ENCODE measurements at regions not wholly inside any gene's neighbourhood (a gene's known extent, or its start where the extent isn't known, plus 50 kb on each side); places are given as distances from the start of the nearest gene placed in this dataset.

- 95% methylated on average over 2 of the region's 2 CpGs for WGBS
- intact Hi-C loops (cut with DNase I): no loop called here
- H3K27ac ChIP-seq (replicated peaks in 1 of 4): no peak overlapping the region
- no peaks in the 10 kb centered on the region for H3K36me3 ChIP-seq
- TF ChIP-seq EP300 (IDR thresholded peaks at IDR 0.05): no peak
- no peak for TF ChIP-seq POLR2A (IDR thresholded peaks at IDR 0.05; ENCODE audit: low read depth)
- TF ChIP-seq, protein P1, sequence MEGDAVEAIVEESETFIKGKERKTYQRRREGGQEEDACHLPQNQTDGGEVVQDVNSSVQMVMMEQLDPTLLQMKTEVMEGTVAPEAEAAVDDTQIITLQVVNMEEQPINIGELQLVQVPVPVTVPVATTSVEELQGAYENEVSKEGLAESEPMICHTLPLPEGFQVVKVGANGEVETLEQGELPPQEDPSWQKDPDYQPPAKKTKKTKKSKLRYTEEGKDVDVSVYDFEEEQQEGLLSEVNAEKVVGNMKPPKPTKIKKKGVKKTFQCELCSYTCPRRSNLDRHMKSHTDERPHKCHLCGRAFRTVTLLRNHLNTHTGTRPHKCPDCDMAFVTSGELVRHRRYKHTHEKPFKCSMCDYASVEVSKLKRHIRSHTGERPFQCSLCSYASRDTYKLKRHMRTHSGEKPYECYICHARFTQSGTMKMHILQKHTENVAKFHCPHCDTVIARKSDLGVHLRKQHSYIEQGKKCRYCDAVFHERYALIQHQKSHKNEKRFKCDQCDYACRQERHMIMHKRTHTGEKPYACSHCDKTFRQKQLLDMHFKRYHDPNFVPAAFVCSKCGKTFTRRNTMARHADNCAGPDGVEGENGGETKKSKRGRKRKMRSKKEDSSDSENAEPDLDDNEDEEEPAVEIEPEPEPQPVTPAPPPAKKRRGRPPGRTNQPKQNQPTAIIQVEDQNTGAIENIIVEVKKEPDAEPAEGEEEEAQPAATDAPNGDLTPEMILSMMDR (IDR thresholded peaks at IDR 0.05): no peak
- no peak for TF ChIP-seq POLR2AphosphoS5 (IDR thresholded peaks at IDR 0.05)
- no peaks in the 10 kb centered on the region for H3K27me3 ChIP-seq
- H3K4me1 ChIP-seq: peaks cover 0 to 2% (median under 1%) of the 10 kb centered on the region in 4 donors
- no peaks in the 10 kb centered on the region for H3K9me3 ChIP-seq
- DNase-seq (ENCODE audit: extremely low spot score): no peak
- H3K4me3 ChIP-seq: no peak overlapping the region
These were observed 130.1 kb downstream of the KLF12 start for GRCh38 chr13:74004109-74004508.

- no peak for TF ChIP-seq EP300 (IDR thresholded peaks at IDR 0.05)
- no peak for TF ChIP-seq POLR2AphosphoS5 (IDR thresholded peaks at IDR 0.05)
- no peak for TF ChIP-seq POLR2A (IDR thresholded peaks at IDR 0.05; ENCODE audit: low read depth)
- TF ChIP-seq, protein P1 (IDR thresholded peaks at IDR 0.05): no peak
- Histone ChIP-seq H3K9me3 (no peaks in the 10 kb centered on the region), H3K4me1 (peaks cover 2 to 9% (median 6%) of the 10 kb centered on the region in 4 donors), H3K27ac (replicated peaks in 1 of 4) (no peak overlapping the region), H3K27me3 (no peaks in the 10 kb centered on the region), H3K4me3 (no peak overlapping the region), H3K36me3 (no peaks in the 10 kb centered on the region)
- DNase-seq (ENCODE audit: extremely low spot score): no peak
- intact Hi-C loops (cut with DNase I): no loop called here
- 54% methylated on average over 1 of the region's 1 CpG for WGBS
These were observed 130.8 kb downstream of the KLF12 start for GRCh38 chr13:74003374-74003773.

DNA sequence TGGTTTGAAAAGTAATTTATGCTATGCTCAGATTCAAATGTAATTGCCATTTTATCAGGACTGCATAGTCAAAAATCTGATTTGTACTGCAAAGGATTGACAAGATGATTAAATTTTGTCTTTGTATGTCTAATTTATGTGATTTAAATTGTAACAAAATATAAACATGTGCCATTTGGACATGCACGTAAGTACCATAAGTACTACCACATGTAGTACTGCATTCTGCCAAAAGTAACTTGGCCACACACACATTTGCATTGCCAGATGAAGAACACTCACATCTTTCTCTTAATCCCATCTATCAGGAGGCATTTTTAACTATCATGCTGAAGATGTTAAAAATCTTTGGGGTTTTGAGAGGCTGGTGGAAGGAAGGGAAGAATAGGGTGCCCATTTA is 133.3 kb downstream of the KLF12 start:
- TF ChIP-seq POLR2A (IDR thresholded peaks at IDR 0.05; ENCODE audit: low read depth): no peak
- no peak for TF ChIP-seq EP300 (IDR thresholded peaks at IDR 0.05)
- TF ChIP-seq, protein P1 (IDR thresholded peaks at IDR 0.05): no peak
- TF ChIP-seq POLR2AphosphoS5 (IDR thresholded peaks at IDR 0.05): no peak
- intact Hi-C loops (cut with DNase I): no loop called here
- DNase-seq (ENCODE audit: extremely low spot score): no peak
- Histone ChIP-seq H3K27me3 (no peaks in the 10 kb centered on the region), H3K4me3 (no peak overlapping the region), H3K36me3 (no peaks in the 10 kb centered on the region), H3K9me3 (no peaks in the 10 kb centered on the region), H3K27ac (replicated peaks in 1 of 4) (no peak overlapping the region), H3K4me1 (peaks cover 5 to 20% (median 12%) of the 10 kb centered on the region in 4 donors)
- 64% methylated on average over 1 of the region's 1 CpG for WGBS

GRCh38 chr13:73998631-73999030 is 135.6 kb downstream of the KLF12 start:
- TF ChIP-seq, protein P1 (IDR thresholded peaks at IDR 0.05): no peak
- TF ChIP-seq POLR2A (IDR thresholded peaks at IDR 0.05; ENCODE audit: low read depth) (no peak), POLR2AphosphoS5 (IDR thresholded peaks at IDR 0.05) (no peak), EP300 (IDR thresholded peaks at IDR 0.05) (no peak)
- Histone ChIP-seq H3K4me1 (peaks cover 8 to 20% (median 12%) of the 10 kb centered on the region in 4 donors), H3K27ac (replicated peaks in 1 of 4) (no peak overlapping the region), H3K4me3 (no peak overlapping the region), H3K27me3 (no peaks in the 10 kb centered on the region), H3K36me3 (no peaks in the 10 kb centered on the region), H3K9me3 (no peaks in the 10 kb centered on the region)
- intact Hi-C loops (cut with DNase I): no loop called here
- WGBS: 63% methylated on average over 2 of the region's 2 CpGs
- no peak for DNase-seq (ENCODE audit: extremely low spot score)

GRCh38 chr13:73997964-73998363 is 136.2 kb downstream of the KLF12 start:
- no peak overlapping the region for H3K4me3 ChIP-seq
- no peak for DNase-seq (ENCODE audit: extremely low spot score)
- no peaks in the 10 kb centered on the region for H3K9me3 ChIP-seq
- H3K4me1 ChIP-seq: peaks cover 8 to 20% (median 12%) of the 10 kb centered on the region in 4 donors
- no peaks in the 10 kb centered on the region for H3K36me3 ChIP-seq
- no peaks in the 10 kb centered on the region for H3K27me3 ChIP-seq
- TF ChIP-seq POLR2A (IDR thresholded peaks at IDR 0.05; ENCODE audit: low read depth) (no peak), EP300 (IDR thresholded peaks at IDR 0.05) (no peak), POLR2AphosphoS5 (IDR thresholded peaks at IDR 0.05) (no peak)
- TF ChIP-seq, protein P1 (IDR thresholded peaks at IDR 0.05): no peak
- intact Hi-C loops (cut with DNase I): no loop called here
- H3K27ac ChIP-seq (replicated peaks in 1 of 4): no peak overlapping the region

All from esophagus muscularis mucosa (tissue), 4 donors.